Activated CD4-positive, alpha-beta T cell treated with anti-CD3 and anti-CD28 coated beads for 4 hours (primary cell): ENCODE measurements at regions not wholly inside any gene's neighbourhood (a gene's known extent, or its start where the extent isn't known, plus 50 kb on each side); places are given as distances from the start of the nearest gene placed in this dataset.
"Not testable (repeated sequence)": the region's sequence is repeated elsewhere in the genome, so short reads cannot be mapped to it uniquely, and the experiment has no call there.

Source experiments
- DNase-seq, 2 donors: peaks; one replicate each; pipeline ENCODE4 v3.0.0-alpha.2; 2020

GRCh38 chr22:19643448-19644313 lies 70.6 kb upstream of the SEPTIN5 start:
- DNase-seq = no peak

- DNase-seq = no peak
These were observed 69.7 kb upstream of the SEPTIN5 start for GRCh38 chr22:19644314-19645223.

- DNase-seq = no peak
These were observed 68.9 kb upstream of the SEPTIN5 start for GRCh38 chr22:19645391-19645790.

- no peak for DNase-seq
These were observed 68.4 kb upstream of the SEPTIN5 start for GRCh38 chr22:19645905-19646304.

- DNase-seq = no peak
These were observed 67.9 kb upstream of the SEPTIN5 start for GRCh38 chr22:19646383-19646782.

GRCh38 chr22:19648419-19648929 lies 65.8 kb upstream of the SEPTIN5 start:
- DNase-seq = no peak

- no peak for DNase-seq
These were observed 62.0 kb upstream of the SEPTIN5 start for GRCh38 chr22:19652316-19652715.

GRCh38 chr22:19654338-19654987 lies 59.8 kb upstream of the SEPTIN5 start:
- no peak for DNase-seq

GRCh38 chr22:19655399-19655798 lies 58.9 kb upstream of the SEPTIN5 start:
- DNase-seq = no peak

- DNase-seq = no peak
These were observed 57.6 kb upstream of the SEPTIN5 start for GRCh38 chr22:19656541-19657251.

- DNase-seq = no peak
These were observed 56.8 kb upstream of the SEPTIN5 start for GRCh38 chr22:19657252-19658056.

- DNase-seq = no peak
These were observed 56.0 kb upstream of the SEPTIN5 start for GRCh38 chr22:19658057-19658966.

GRCh38 chr22:19658967-19659804 lies 55.1 kb upstream of the SEPTIN5 start:
- DNase-seq = no peak

GRCh38 chr22:19659805-19660345 lies 54.4 kb upstream of the SEPTIN5 start:
- DNase-seq = no peak

GRCh38 chr22:19660583-19660982 lies 53.7 kb upstream of the SEPTIN5 start:
- not testable (repeated sequence) for DNase-seq

GRCh38 chr22:19661156-19661555 lies 53.1 kb upstream of the SEPTIN5 start:
- DNase-seq = no peak

- DNase-seq = not testable (repeated sequence)
These were observed 52.1 kb upstream of the SEPTIN5 start for GRCh38 chr22:19662049-19662684.

GRCh38 chr22:19663286-19663815 lies 51.0 kb upstream of the SEPTIN5 start:
- DNase-seq = no peak
